RWPE1 (cell line): ENCODE measurements at regions not wholly inside any gene's neighbourhood (a gene's known extent, or its start where the extent isn't known, plus 50 kb on each side); places are given as distances from the start of the nearest gene placed in this dataset.

ENCODE experiments used
- CTCF ChIA-PET: fragments of 350-600 bp; sonication (Branson Sonifier 250); formaldehyde crosslinking; extraction: SDS; loops from one replicate; lab custom pipeline; 2021; lab: Yijun Ruan, JAX
- POLR2A ChIA-PET: fragments of 400-600 bp; formaldehyde crosslinking; extraction: SDS; loops from one replicate; lab custom pipeline; 2020; ENCODE audit warnings: antibody characterized with exemption; ENCODE audit not compliant: low non-redundant PET; lab: Yijun Ruan, JAX
- DNase-seq: peaks from one replicate; pipeline ENCODE4 v3.0.0; 2012; ENCODE audit warnings: low spot score
- H3K27ac ChIP-seq: fragments of 450-650 bp; 2 replicates; pipeline ENCODE4 v1.5.1; 2017
- CTCF ChIP-seq: fragments of 450-650 bp; conservative IDR thresholded peaks from 2 replicates; pipeline ENCODE4 v1.5.1; 2017; ENCODE audit warnings: low read depth, mild to moderate bottlenecking

- DNase-seq: no peak
- POLR2A ChIA-PET: no interaction called here
- no peak for TF ChIP-seq CTCF
- CTCF ChIA-PET: no interaction called here
- H3K27ac ChIP-seq: no peak overlapping the region
These were observed 118.3 kb upstream of the MTHFD1L start for GRCh38 chr6:150747155-150747554.

GRCh38 chr6:150749091-150749670 lies 116.3 kb upstream of the MTHFD1L start:
- ChIA-PET CTCF (interaction anchor here (0.8 kb wide), 1 partner anchor 9 kb away, joined by 4 read pairs; no protein-coding TSS in a partner anchor), POLR2A (no interaction called here)
- DNase-seq: no peak
- H3K27ac ChIP-seq: no peak overlapping the region
- TF ChIP-seq CTCF: no peak

- H3K27ac ChIP-seq: no peak overlapping the region
- POLR2A ChIA-PET: no interaction called here
- DNase-seq: no peak
- CTCF ChIA-PET: no interaction called here
- no peak for TF ChIP-seq CTCF
These were observed 114.2 kb upstream of the MTHFD1L start for GRCh38 chr6:150751296-150751695.

GRCh38 chr6:150752409-150752808 lies 113.1 kb upstream of the MTHFD1L start:
- POLR2A ChIA-PET: no interaction called here
- CTCF ChIA-PET: no interaction called here

GRCh38 chr6:150753371-150754064 lies 112.0 kb upstream of the MTHFD1L start:
- POLR2A ChIA-PET: no interaction called here

More at GRCh38 chr6:150752409-150752808, 113.1 kb upstream of the MTHFD1L start:
- H3K27ac ChIP-seq: no peak overlapping the region
- no peak for DNase-seq
- no peak for TF ChIP-seq CTCF

GRCh38 chr6:150755042-150755441 lies 110.5 kb upstream of the MTHFD1L start:
- TF ChIP-seq CTCF: no peak
- H3K27ac ChIP-seq: no peak overlapping the region
- no peak for DNase-seq
- POLR2A ChIA-PET: no interaction called here
- CTCF ChIA-PET: no interaction called here

More at GRCh38 chr6:150753371-150754064, 112.0 kb upstream of the MTHFD1L start:
- DNase-seq: no peak
- no peak for TF ChIP-seq CTCF
- CTCF ChIA-PET: no interaction called here
- no peak overlapping the region for H3K27ac ChIP-seq
